ENCODE measurements at regions not wholly inside any gene's neighbourhood (a gene's known extent, or its start where the extent isn't known, plus 50 kb on each side); places are given as distances from the start of the nearest gene placed in this dataset.

DNA sequence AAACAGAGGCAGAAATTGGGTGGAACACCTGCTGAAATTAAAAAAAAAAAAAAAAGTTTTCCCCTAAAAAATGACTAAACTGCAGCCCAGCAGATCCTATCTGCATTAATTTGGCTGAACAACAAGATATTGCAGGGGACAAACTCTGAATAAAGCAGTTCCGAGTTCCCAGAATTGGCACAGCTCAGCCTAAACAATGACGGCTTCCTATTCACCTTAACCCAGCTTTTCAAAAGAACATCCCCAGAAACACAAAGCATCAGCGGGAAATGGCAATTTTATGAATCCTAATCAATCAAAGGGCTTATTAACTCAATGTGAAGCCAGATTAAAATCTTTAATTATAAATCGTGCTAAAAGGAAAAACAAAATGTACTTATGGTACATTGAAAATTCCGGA, 497.8 kb upstream of the ZFHX3 start:
- no peak overlapping the region for H3K4ac ChIP-seq (replicated peaks; ENCODE audit: insufficient read length, low read depth, low read length)
- H3K23ac ChIP-seq (ENCODE audit: insufficient read length) = no peak overlapping the region
- ChIA-PET CTCF (ENCODE audit: partially characterized antibody) (interaction anchor here (0.7 kb wide), 1 partner anchor 748 kb away, joined by 3 read pairs; no protein-coding TSS in a partner anchor), POLR2A (ENCODE audit: partially characterized antibody) (no interaction called here)
- H3K79me2 ChIP-seq (ENCODE audit: control insufficient read depth in 1 of 2, insufficient read depth in 2 of 2, low read length in 2 of 2) = no peaks in the 10 kb centered on the region
- H4K20me1 ChIP-seq (replicated peaks in 1 of 2; ENCODE audit: control insufficient read depth in 1 of 2, insufficient read depth in 2 of 2, low read length in 2 of 2) = no peaks in the 10 kb centered on the region
- no peaks in the 10 kb centered on the region for H3K79me1 ChIP-seq (ENCODE audit: low read depth, low read length)
- H2BK20ac ChIP-seq (ENCODE audit: low read length) = no peak overlapping the region
- peaks cover 3 to 16% (median 13%) of the 10 kb centered on the region in 4 experiments for H3K4me1 ChIP-seq (replicated peaks in 1 of 4; ENCODE audit: control insufficient read depth in 3 of 4, insufficient read depth in 4 of 4, low read length in 3 of 4)
- no peak overlapping the region for H2BK15ac ChIP-seq (ENCODE audit: low read length)
- no peak overlapping the region for H4K5ac ChIP-seq (ENCODE audit: insufficient read length, low read depth, low read length)
- H3K9me3 ChIP-seq (ENCODE audit: insufficient read depth in 2 of 2, low read depth in 1 of 2, low read length in 1 of 2) = no peaks in the 10 kb centered on the region
- H3K18ac ChIP-seq (ENCODE audit: extremely low read depth, low read length) = no peak overlapping the region
- no peak overlapping the region for H2BK5ac ChIP-seq (ENCODE audit: low read depth, low read length)
- no peak overlapping the region for H3K9ac ChIP-seq (replicated peaks in 1 of 4; ENCODE audit: extremely low read depth in 1 of 4, low read depth in 3 of 4, low read length in 3 of 4)
- no peak overlapping the region for H3K56ac ChIP-seq (replicated peaks; ENCODE audit: insufficient read length, low read depth, low read length)
- H4K8ac ChIP-seq (ENCODE audit: extremely low read depth, insufficient read depth, low read length) = no peak overlapping the region
- H3K27me3 ChIP-seq (replicated peaks in 1 of 4; ENCODE audit: control insufficient read depth in 3 of 4, extremely low read depth in 1 of 4, insufficient read depth in 3 of 4, low read length in 3 of 4) = no peaks in the 10 kb centered on the region
- H3K4me3 ChIP-seq (ENCODE audit: extremely low read depth in 1 of 4, insufficient read depth in 2 of 4, low read depth in 3 of 4, low read length in 4 of 4) = no peak overlapping the region
- no peak for DNase-seq (ENCODE audit: low read depth in 1 of 2, low spot score in 2 of 2)
- H2AK5ac ChIP-seq (ENCODE audit: low read depth, low read length) = no peak overlapping the region
- H3K14ac ChIP-seq (ENCODE audit: insufficient read length) = no peak overlapping the region
- TF ChIP-seq SAP30 (IDR thresholded peaks at IDR 0.05; ENCODE audit: insufficient read depth, insufficient replicate concordance, low read length) (no peak), CHD2 (IDR thresholded peaks at IDR 0.05; ENCODE audit: low read length) (no peak), JUND (IDR thresholded peaks at IDR 0.05; ENCODE audit: low read length) (no peak), YY1 (IDR thresholded peaks at IDR 0.05; ENCODE audit: low read depth, low read length) (no peak), PHF8 (conservative IDR thresholded peaks at IDR 0.05; ENCODE audit: low read depth, low read length) (no peak), HDAC6 (IDR thresholded peaks at IDR 0.05; ENCODE audit: low read depth, low read length) (no peak)
- TF ChIP-seq, protein P1, sequence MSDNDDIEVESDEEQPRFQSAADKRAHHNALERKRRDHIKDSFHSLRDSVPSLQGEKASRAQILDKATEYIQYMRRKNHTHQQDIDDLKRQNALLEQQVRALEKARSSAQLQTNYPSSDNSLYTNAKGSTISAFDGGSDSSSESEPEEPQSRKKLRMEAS (IDR thresholded peaks at IDR 0.05) = no peak
- no peak overlapping the region for H2AFZ ChIP-seq (ENCODE audit: low read length)
- no peak overlapping the region for H3K4me2 ChIP-seq (ENCODE audit: insufficient read depth in 1 of 2, low read depth in 2 of 2, low read length in 2 of 2)
- H2BK12ac ChIP-seq (ENCODE audit: low read depth, low read length) = no peak overlapping the region
- H3K23me2 ChIP-seq (ENCODE audit: low read depth, low read length) = no peaks in the 10 kb centered on the region; the same call in 1 of the 2 replicates
- FAIRE-seq = no peak
- no peak overlapping the region for H2BK120ac ChIP-seq (replicated peaks; ENCODE audit: low read depth, low read length)
- no peak overlapping the region for H4K91ac ChIP-seq (replicated peaks; ENCODE audit: insufficient read length, low read length)
- no peak overlapping the region for H3K27ac ChIP-seq (ENCODE audit: low read depth, low read length)
- WGBS, 2 experiments (ENCODE audit: extremely low coverage in 1 of 2, insufficient coverage in 1 of 2, insufficient read length in 1 of 2, insufficient replicate concordance in 2 of 2, low coverage in 1 of 2, low lambda C conversion rate in 2 of 2, missing lambda C conversion rate in 1 of 2) = 92% methylated on average over 5 of the region's 5 CpGs; no CpG with 5 or more reads in 1 of the 2 experiments
- no peaks in the 10 kb centered on the region for H3K36me3 ChIP-seq (ENCODE audit: control insufficient read depth in 2 of 4, insufficient read depth in 4 of 4, low read length in 3 of 4)

Measured in H1 (cell line).